K562 (cell line): ENCODE measurements at regions not wholly inside any gene's neighbourhood (a gene's known extent, or its start where the extent isn't known, plus 50 kb on each side); places are given as distances from the start of the nearest gene placed in this dataset.

Experiments used
- ATAC-seq: fragments of 200-7000 bp; cut with Tn5 transposase; 3 replicates; pipeline ENCODE4 v1.9.1; 2020; ENCODE audit warnings: moderate library complexity
- BruUV-seq: library from RNA; stranded (reverse); fragments of 400-500 nt; replicated peaks from 2 replicates; lab custom pipeline; 2021; lab: Mats Ljungman, UMichigan
- CTCF ChIA-PET: fragments of 300-600 bp; formaldehyde crosslinking; extraction: SDS; loops from one replicate; lab custom pipeline; 2021; ENCODE audit warnings: low intra/inter-chr PET ratio; lab: Yijun Ruan, JAX
- POLR2A ChIA-PET: fragments of 300-600, 350-650 bp; sonication (Branson Sonifier 250); formaldehyde crosslinking; extraction: SDS; loops from one replicate; lab custom pipeline; 2021; ENCODE audit warnings: antibody characterized with exemption, inconsistent platforms; lab: Yijun Ruan, JAX
- DNase-seq, 4 experiments: peaks; one replicate each; pipeline versions ENCODE4 v3.0.0 to v3.0.0-alpha.2; 2011 to 2018; ENCODE audit warnings: low spot score in 3 of 4, mixed read lengths in 3 of 4; ENCODE audit errors: extremely low read depth in 1 of 4
- FAIRE-seq: peaks from 2 replicates; lab custom pipeline; 2011; peaks lifted over from hg19 to GRCh38; lab: Jason Lieb, UNC
- H2AFZ ChIP-seq: 2 replicates; pipeline ENCODE4 v1.6.0; 2011; ENCODE audit warnings: low read depth, low read length, control low read depth, inconsistent platforms
- H3K27ac ChIP-seq: fragments of 200-600 bp; 3 replicates; pipeline ENCODE4 v1.8.0; 2011; ENCODE audit warnings: low read depth, mild to moderate bottlenecking, control low read depth, inconsistent platforms, low read length, moderate library complexity, mixed read lengths; ENCODE audit errors: extremely low read depth
- H3K27me3 ChIP-seq, 2 experiments: fragments of 300-600 bp in 1 of 2; 2 replicates in 1 of 2; 3 replicates in 1 of 2; pipeline versions ENCODE4 v1.6.0 to v1.8.0; 2011; ENCODE audit warnings: inconsistent platforms in 2 of 2, low read length in 2 of 2, mild to moderate bottlenecking in 1 of 2, mixed read lengths in 1 of 2, moderate library complexity in 1 of 2; ENCODE audit not compliant: control insufficient read depth in 2 of 2, insufficient read depth in 2 of 2
- H3K36me3 ChIP-seq: fragments of 300-600 bp; 3 replicates; pipeline ENCODE4 v1.8.0; 2011; ENCODE audit warnings: mild to moderate bottlenecking, low read length, inconsistent platforms; ENCODE audit not compliant: control insufficient read depth, insufficient read depth
- H3K4me1 ChIP-seq, 2 experiments: fragments of 200-600 bp in 1 of 2; replicated peaks in 1 of 2; 2 replicates in 1 of 2; 3 replicates in 1 of 2; pipeline versions ENCODE4 v1.5.1 to v1.8.0; 2011; ENCODE audit warnings: inconsistent platforms in 2 of 2, low read length in 2 of 2, mild to moderate bottlenecking in 1 of 2, mixed read lengths in 1 of 2, moderate library complexity in 1 of 2; ENCODE audit not compliant: control insufficient read depth in 2 of 2, insufficient read depth in 2 of 2
- H3K4me2 ChIP-seq: 2 replicates; pipeline ENCODE4 v1.6.1; 2011; ENCODE audit warnings: low read length, control low read depth, inconsistent platforms, mixed read lengths; ENCODE audit not compliant: insufficient read depth
- H3K4me3 ChIP-seq: fragments of 200-600 bp; sonication (generic), shearing (Covaris generic); 2 replicates; pipeline ENCODE4 v1.5.1; 2016; ENCODE audit warnings: control low read depth, inconsistent platforms
- H3K79me2 ChIP-seq: fragments of 200-600 bp; 3 replicates; pipeline ENCODE4 v1.8.0; 2011; ENCODE audit warnings: low read length, inconsistent platforms; ENCODE audit not compliant: control insufficient read depth, insufficient read depth
- H3K9ac ChIP-seq, 2 experiments: 2 replicates each; pipeline versions ENCODE4 v1.6.0 to v1.6.1; 2011; ENCODE audit warnings: low read depth in 2 of 2, low read length in 2 of 2, control low read depth in 1 of 2, inconsistent platforms in 1 of 2, mild to moderate bottlenecking in 1 of 2, mixed read lengths in 1 of 2; ENCODE audit not compliant: insufficient read depth in 1 of 2
- H3K9me1 ChIP-seq: one replicate; pipeline ENCODE4 v1.6.0; 2011; ENCODE audit warnings: inconsistent platforms, mild to moderate bottlenecking, low read length, moderate library complexity; ENCODE audit not compliant: control insufficient read depth, insufficient read depth
- H3K9me3 ChIP-seq: replicated peaks from 2 replicates; pipeline ENCODE4 v1.5.1; 2011; ENCODE audit warnings: low read depth, low read length, inconsistent platforms; ENCODE audit not compliant: control insufficient read depth, insufficient read depth
- H4K20me1 ChIP-seq: replicated peaks from 2 replicates; pipeline ENCODE4 v1.6.1; 2011; ENCODE audit warnings: low read length, inconsistent platforms, mixed read lengths; ENCODE audit not compliant: control insufficient read depth, insufficient read depth
- CBX8 ChIP-seq: fragments of 200-600 bp; sonication (generic); IDR thresholded peaks from 2 replicates; pipeline ENCODE4 v1.6.1; 2012; ENCODE audit warnings: borderline replicate concordance, mixed run types, low read depth, mild to moderate bottlenecking, moderate library complexity, mixed read lengths, low read length, control low read depth, inconsistent platforms; ENCODE audit not compliant: poor library complexity, severe bottlenecking; ENCODE audit errors: extremely low read depth
- GABPA ChIP-seq: fragments of 200-800 bp; sonication (Bioruptor generic); conservative IDR thresholded peaks from 2 replicates; pipeline ENCODE4 v1.6.1; 2016; ENCODE audit warnings: low read depth, missing genetic modification characterization, missing compliant biosample characterization
- KLF10 ChIP-seq: fragments of 250-450 bp; sonication (Bioruptor Pico); IDR thresholded peaks from 2 replicates; pipeline ENCODE4 v1.6.1; 2021; ENCODE audit warnings: matching md5 sums
- NR2C2 ChIP-seq, 2 experiments: fragments of 200-800 bp in 1 of 2; sonication (Bioruptor generic) in 1 of 2; sonication (generic) in 1 of 2; formaldehyde crosslinking in 1 of 2; IDR thresholded peaks; 2 replicates each; pipeline versions ENCODE4 v1.6.1 to v1.8.0; 2016 to 2022; ENCODE audit warnings: mild to moderate bottlenecking in 1 of 2, missing compliant biosample characterization in 1 of 2, missing genetic modification characterization in 1 of 2, missing genetic modification reagents in 1 of 2
- RAD51 ChIP-seq: fragments of 450-650 bp; IDR thresholded peaks from 2 replicates; pipeline ENCODE4 v1.7.1; 2016; ENCODE audit warnings: low read depth, mild to moderate bottlenecking, borderline replicate concordance
- RBM22 ChIP-seq: fragments of 200-400 bp; formaldehyde crosslinking; IDR thresholded peaks from 2 replicates; pipeline ENCODE4 v1.6.1; 2018; ENCODE audit warnings: low read length, low read depth; ENCODE audit not compliant: poor library complexity, severe bottlenecking
- RNF2 ChIP-seq: sonication (generic); IDR thresholded peaks from 2 replicates; pipeline ENCODE4 v1.6.1; 2016
- USF1 ChIP-seq: sonication (generic); formaldehyde crosslinking; IDR thresholded peaks from 2 replicates; pipeline ENCODE4 v1.9.0; 2022; ENCODE audit warnings: mild to moderate bottlenecking, missing genetic modification reagents
- ZBTB34 ChIP-seq: fragments of 250-450 bp; sonication (Bioruptor Pico); IDR thresholded peaks from 2 replicates; pipeline ENCODE4 v1.8.0; 2021; ENCODE audit warnings: mild to moderate bottlenecking, moderate library complexity
- ZFP36 ChIP-seq: fragments of 150-350 bp; IDR thresholded peaks from 2 replicates; pipeline ENCODE4 v1.6.1; 2018; ENCODE audit warnings: low read length, low read depth; ENCODE audit not compliant: partially characterized antibody
- ZNF277 ChIP-seq: fragments of 250-450 bp; sonication (Bioruptor Pico); IDR thresholded peaks from 2 replicates; pipeline ENCODE4 v1.8.0; 2022; ENCODE audit warnings: inconsistent platforms, mild to moderate bottlenecking, moderate library complexity, borderline replicate concordance
- WGBS: fragments of 100-300 bp; shearing (Covaris generic); methylation state at CpG from one replicate; pipeline ENCODE4 v1.1.6; 2016; ENCODE audit warnings: low coverage, mixed read lengths; ENCODE audit not compliant: insufficient coverage; ENCODE audit errors: missing lambda C conversion rate; 5-methylcytosine and 5-hydroxymethylcytosine counted together
- in situ Hi-C: fragments of 300-500 bp; cut with MboI; formaldehyde crosslinking; loops from 4 replicates; pipeline ENCODE4 v1.15.0; 2018; ENCODE audit warnings: inconsistent platforms, mixed read lengths
- intact Hi-C: fragments of 100-400 bp; cut with micrococcal nuclease; formaldehyde crosslinking; loops from 2 replicates; pipeline ENCODE4 v1.14.2; 2022

GRCh38 chr1:229991104-229991513, 75.9 kb upstream of the GALNT2 start:
- WGBS = 2% methylated on average over 8 of the region's 8 CpGs
- H3K4me3 ChIP-seq = no peak overlapping the region
- ATAC-seq (no peak), DNase-seq (no peak), FAIRE-seq (no peak)
- peaks cover 54 to 67% of the 10 kb centered on the region in 2 experiments for H3K27me3 ChIP-seq
- no peaks in the 10 kb centered on the region for H3K9me3 ChIP-seq
- peaks cover 5% of the 10 kb centered on the region for H4K20me1 ChIP-seq
- no peak overlapping the region for H3K4me2 ChIP-seq
- CTCF ChIA-PET = no interaction called here
- H3K4me1 ChIP-seq = no peaks in the 10 kb centered on the region; a peak in 1 of 5 replicates
- TF ChIP-seq ZFP36 (peak; percentile 65), RNF2 (peak; percentile 76; the same call in 1 of the 2 replicates), CBX8 (peak; percentile 95), KLF10 (CRISPR knock-in tag) (no peak)
- no peaks in the 10 kb centered on the region for H3K9me1 ChIP-seq
- H3K27ac ChIP-seq = no peak overlapping the region
- H2AFZ ChIP-seq = no peak overlapping the region
- in situ Hi-C loops = no loop called here
- no peak overlapping the region for H3K9ac ChIP-seq
- no peaks in the 10 kb centered on the region for H3K79me2 ChIP-seq
- no TSS peak for BruUV-seq
- POLR2A ChIA-PET = interaction anchor here (0.6 to 1.4 kb wide), 4 partner anchors 11 to 797 kb away, joined by 3 read pairs; no protein-coding TSS in a partner anchor
- no peaks in the 10 kb centered on the region for H3K36me3 ChIP-seq
- intact Hi-C loops = no loop called here

- Histone ChIP-seq H3K4me2 (no peak overlapping the region), H4K20me1 (peaks cover 6% of the 10 kb centered on the region), H3K9me3 (no peaks in the 10 kb centered on the region), H3K9ac (no peak overlapping the region), H3K36me3 (no peaks in the 10 kb centered on the region), H3K4me3 (no peak overlapping the region), H3K4me1 (no peaks in the 10 kb centered on the region; a peak in 1 of 5 replicates), H3K27ac (no peak overlapping the region), H3K79me2 (no peaks in the 10 kb centered on the region), H3K27me3 (peaks cover 49 to 63% of the 10 kb centered on the region in 2 experiments), H3K9me1 (no peaks in the 10 kb centered on the region), H2AFZ (no peak overlapping the region)
- in situ Hi-C loops = no loop called here
- CTCF ChIA-PET = interaction anchor here (0.6 kb wide), 1 partner anchor 1223 kb away, joined by 3 read pairs; no protein-coding TSS in a partner anchor
- DNase-seq = no peak
- intact Hi-C loops = no loop called here
- WGBS = 1% methylated on average over 6 of the region's 6 CpGs
- no TSS peak for BruUV-seq
- no peak for FAIRE-seq
- POLR2A ChIA-PET = interaction anchor here (0.8 to 1.4 kb wide), 3 partner anchors 11 to 185 kb away, joined by 3 read pairs; no protein-coding TSS in a partner anchor
- no peak for ATAC-seq
- no peak for TF ChIP-seq USF1 (CRISPR knock-in tag)
- TF ChIP-seq RBM22 = no peak
- TF ChIP-seq RAD51 = no peak
- no peak for TF ChIP-seq GABPA
- TF ChIP-seq ZNF277 (CRISPR knock-in tag) = no peak
- no peak for TF ChIP-seq ZBTB34 (CRISPR knock-in tag)
- no peak for TF ChIP-seq NR2C2 (CRISPR knock-in tag; IDR thresholded peaks at IDR 0.05)
- TF ChIP-seq NR2C2 (tag; IDR thresholded peaks at IDR 0.05) = no peak
These were observed 75.2 kb upstream of the GALNT2 start for GRCh38 chr1:229991724-229992333.
